ES-I3 (cell line): ENCODE measurements at regions not wholly inside any gene's neighbourhood (a gene's known extent, or its start where the extent isn't known, plus 50 kb on each side); places are given as distances from the start of the nearest gene placed in this dataset.

Experiments used
- H3K36me3 ChIP-seq: 2 replicates; pipeline ENCODE4 v1.6.1; 2013; ENCODE audit warnings: mild to moderate bottlenecking, low read length, control low read depth, moderate library complexity; ENCODE audit not compliant: insufficient read depth
- H3K4me1 ChIP-seq: 2 replicates; pipeline ENCODE4 v1.6.1; 2013; ENCODE audit warnings: mild to moderate bottlenecking, control low read depth, low read length; ENCODE audit not compliant: insufficient read depth
- H3K9ac ChIP-seq: 2 replicates; pipeline ENCODE4 v1.6.1; 2013; ENCODE audit warnings: low read depth, mild to moderate bottlenecking, low read length, moderate library complexity
- H3K9me3 ChIP-seq: 2 replicates; pipeline ENCODE4 v1.6.1; 2013; ENCODE audit warnings: mild to moderate bottlenecking, low read length, moderate library complexity; ENCODE audit not compliant: control insufficient read depth, insufficient read depth

DNA sequence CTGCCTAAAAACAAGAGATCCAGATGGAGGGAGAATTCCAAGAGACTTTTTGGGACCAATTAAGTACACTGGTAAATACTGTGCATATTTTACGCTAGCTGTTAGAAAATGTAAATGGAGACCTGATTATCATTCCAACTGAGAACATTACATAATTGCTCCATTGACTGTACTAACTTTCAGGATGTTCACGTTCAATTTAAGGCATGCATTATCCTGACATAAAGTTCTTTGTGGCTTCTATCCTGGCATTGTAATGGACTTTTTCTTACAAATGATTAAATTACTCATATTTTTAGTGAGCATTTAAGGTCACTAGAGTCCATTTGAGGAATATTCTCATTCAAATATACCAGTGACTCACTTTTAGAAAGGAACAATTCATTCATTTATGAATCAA is 883.3 kb upstream of the TMPRSS15 start:
- no peak overlapping the region for H3K9ac ChIP-seq
- no peaks in the 10 kb centered on the region for H3K9me3 ChIP-seq
- no peaks in the 10 kb centered on the region for H3K36me3 ChIP-seq
- H3K4me1 ChIP-seq: no peaks in the 10 kb centered on the region

DNA sequence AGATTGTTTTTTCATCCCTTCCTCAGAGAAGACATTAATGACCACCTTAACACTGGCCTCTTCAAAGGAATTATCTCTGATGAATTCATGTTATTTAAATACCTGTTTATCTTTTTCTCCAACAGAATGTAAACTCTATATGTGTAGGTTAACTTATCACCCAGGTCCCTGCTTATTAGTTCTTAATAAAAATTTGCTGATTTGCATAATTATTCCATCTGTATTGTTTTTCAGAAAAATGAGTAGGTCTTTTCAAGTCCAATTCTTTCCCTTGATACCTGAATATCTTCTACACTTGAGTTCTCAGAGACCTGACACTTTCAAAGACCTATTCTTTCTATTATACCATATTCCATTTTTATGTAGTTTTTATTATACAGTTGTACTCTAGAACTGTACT is 886.7 kb upstream of the TMPRSS15 start:
- Histone ChIP-seq H3K4me1 (no peaks in the 10 kb centered on the region), H3K9me3 (no peaks in the 10 kb centered on the region), H3K36me3 (no peaks in the 10 kb centered on the region), H3K9ac (no peak overlapping the region)

DNA sequence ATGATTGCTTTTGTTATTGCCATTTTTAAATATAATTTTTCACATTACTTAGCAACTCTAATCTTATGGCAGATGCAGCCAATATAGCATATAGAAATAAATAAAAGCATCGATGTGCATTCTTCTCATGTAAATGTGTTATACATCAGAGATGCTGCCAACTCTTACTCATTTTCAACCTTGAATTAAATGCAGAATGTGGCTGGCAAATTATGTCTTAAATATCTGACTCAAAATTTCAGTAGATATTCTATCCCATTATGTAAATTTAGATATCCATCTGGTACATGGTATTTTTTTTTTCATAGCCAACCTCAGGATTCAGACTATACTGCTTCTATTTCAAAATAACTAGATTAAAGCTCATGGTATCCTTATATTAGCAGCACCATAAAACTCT is 916.7 kb upstream of the TMPRSS15 start:
- no peak overlapping the region for H3K9ac ChIP-seq
- H3K36me3 ChIP-seq: no peaks in the 10 kb centered on the region
- H3K4me1 ChIP-seq: no peaks in the 10 kb centered on the region
- H3K9me3 ChIP-seq: 0 out of 2 replicates have a peak, but pooled peaks cover 5% of the 10 kb centered on the region

DNA sequence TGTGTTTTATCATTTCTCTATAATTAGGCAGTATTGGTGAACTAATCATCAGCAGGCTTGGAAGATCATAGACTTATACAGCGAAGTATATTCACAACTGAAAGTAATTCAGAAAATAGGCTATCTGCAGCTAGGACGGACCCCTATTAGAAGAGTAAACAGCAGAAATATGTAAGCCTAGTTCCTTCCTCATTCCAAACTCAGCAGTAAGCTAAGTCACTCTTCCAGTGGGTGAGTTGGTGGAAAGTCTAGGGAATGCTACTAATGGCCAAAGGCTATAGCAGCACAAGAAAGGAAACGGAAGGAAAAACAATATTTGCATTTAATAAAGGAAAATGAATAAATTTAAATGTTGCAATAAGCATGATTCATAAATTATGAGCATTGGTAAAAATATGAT is 918.1 kb upstream of the TMPRSS15 start:
- no peak overlapping the region for H3K9ac ChIP-seq
- H3K9me3 ChIP-seq: 0 out of 2 replicates have a peak, but pooled peaks cover 2% of the 10 kb centered on the region
- H3K4me1 ChIP-seq: no peaks in the 10 kb centered on the region
- H3K36me3 ChIP-seq: no peaks in the 10 kb centered on the region

DNA sequence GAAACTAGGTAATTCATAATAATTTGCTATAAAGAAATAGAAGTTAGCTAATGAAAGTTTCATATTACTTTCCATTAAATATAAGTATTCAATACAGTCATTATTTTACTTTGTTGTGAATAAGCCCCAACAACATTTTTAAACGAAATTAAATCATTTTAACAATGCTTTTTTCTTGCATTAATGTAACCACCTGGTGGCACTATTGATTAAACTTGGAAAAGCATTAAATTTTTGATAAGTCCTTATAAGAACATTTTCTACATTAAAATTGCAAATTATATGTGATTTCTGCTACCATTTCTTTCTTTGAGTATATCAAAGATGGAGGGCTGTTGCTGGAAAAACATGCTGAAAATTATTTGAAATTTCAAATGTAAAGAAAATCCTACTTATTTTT is 918.8 kb upstream of the TMPRSS15 start:
- no peak overlapping the region for H3K9ac ChIP-seq
- no peaks in the 10 kb centered on the region for H3K36me3 ChIP-seq
- no peaks in the 10 kb centered on the region for H3K9me3 ChIP-seq
- H3K4me1 ChIP-seq: no peaks in the 10 kb centered on the region

DNA sequence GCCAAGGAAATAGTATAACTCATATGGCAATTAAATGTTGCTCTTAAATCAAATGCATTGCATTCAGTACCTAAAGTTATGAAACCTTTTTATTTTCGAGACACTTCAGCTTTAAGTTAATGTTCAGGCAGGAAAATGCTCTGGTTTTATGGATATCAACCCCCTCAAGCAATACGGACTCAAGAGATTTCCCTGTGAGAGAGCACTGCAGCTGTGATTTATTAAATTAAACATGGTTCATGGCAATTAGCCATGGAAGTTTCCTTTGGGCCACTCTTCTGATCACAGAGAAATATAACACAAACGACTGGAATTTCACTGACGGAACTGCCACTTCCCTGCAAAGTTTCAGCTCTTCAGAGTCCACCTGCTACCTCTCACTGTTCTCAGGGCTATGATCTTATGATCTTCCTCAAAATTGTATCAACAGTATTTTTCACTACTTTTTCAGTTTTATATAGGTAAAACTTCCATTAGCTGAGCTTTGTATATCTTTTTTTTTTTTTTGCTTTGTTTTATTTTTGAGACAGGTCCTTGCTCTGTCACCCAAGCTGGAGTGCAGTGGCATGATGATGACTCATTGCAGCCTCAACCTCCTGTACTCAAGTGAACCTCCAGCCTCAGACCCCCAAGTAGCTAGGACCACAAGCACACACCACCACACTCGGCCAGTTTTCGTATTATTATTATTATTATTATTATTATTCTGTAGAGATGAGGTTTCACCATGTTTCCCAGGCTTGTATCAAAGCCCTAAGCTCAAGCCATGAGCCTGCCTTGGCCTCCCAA is 923.1 kb upstream of the TMPRSS15 start:
- Histone ChIP-seq H3K9ac (no peak overlapping the region), H3K36me3 (no peaks in the 10 kb centered on the region), H3K4me1 (no peaks in the 10 kb centered on the region), H3K9me3 (no peaks in the 10 kb centered on the region)

DNA sequence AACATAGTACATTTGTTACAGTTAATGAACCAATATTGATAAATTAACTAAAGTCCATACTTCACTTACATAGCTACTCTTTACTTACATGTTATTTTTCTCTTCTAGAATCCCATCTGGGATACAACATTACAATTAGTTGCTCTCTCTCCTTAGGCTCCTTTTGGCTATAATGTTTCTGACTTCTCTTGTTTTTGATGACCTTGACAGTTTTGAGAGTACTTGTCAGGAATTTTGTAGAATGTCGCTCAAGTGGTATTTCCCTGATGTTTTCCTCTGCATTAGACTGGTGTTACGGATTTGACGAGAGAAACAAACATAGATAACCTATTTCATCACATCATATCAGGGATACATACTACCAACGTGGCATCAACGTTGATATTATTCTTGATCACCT is 925.4 kb upstream of the TMPRSS15 start:
- no peak overlapping the region for H3K9ac ChIP-seq
- H3K4me1 ChIP-seq: no peaks in the 10 kb centered on the region
- no peaks in the 10 kb centered on the region for H3K36me3 ChIP-seq
- no peaks in the 10 kb centered on the region for H3K9me3 ChIP-seq

DNA sequence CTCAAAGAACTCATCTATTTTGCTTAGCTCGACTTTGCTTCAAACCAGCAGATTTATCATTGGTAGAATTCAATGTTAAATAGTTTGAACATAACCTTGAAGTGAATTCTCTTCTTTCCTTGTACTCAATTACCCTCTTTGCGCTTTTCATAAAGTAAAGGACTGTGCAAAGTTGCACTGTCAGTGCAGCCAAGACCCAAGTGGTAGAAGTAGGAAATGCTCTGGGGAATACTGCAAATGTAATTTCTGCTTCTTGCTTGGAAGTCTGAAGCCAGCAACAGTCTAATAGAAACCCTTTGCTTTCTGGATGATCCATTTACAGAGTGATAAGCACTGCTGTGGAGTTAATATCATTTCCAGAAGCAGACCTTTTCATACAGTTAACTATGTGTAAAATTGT is 936.7 kb upstream of the TMPRSS15 start:
- no peaks in the 10 kb centered on the region for H3K36me3 ChIP-seq
- no peaks in the 10 kb centered on the region for H3K4me1 ChIP-seq
- H3K9ac ChIP-seq: no peak overlapping the region
- H3K9me3 ChIP-seq: no peaks in the 10 kb centered on the region

DNA sequence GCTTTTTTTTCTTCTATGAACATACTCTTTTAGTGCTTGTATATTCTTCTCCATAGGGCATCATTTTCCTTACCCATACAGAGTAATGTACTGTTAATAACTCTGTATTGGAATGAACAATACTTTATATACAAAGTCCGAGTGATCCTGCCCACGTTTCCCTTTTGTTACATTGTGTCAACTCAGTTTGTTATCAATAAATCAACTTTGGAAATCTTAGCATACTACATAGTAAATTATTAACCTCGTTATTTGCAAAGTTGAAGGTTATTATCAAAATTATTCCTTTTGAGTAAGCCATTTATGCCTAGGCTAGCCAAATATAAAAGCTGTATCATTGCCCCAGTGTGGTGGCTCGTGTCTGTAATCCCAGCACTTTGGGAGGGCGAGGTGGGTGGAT is 937.4 kb upstream of the TMPRSS15 start:
- Histone ChIP-seq H3K9me3 (no peaks in the 10 kb centered on the region), H3K4me1 (no peaks in the 10 kb centered on the region), H3K36me3 (no peaks in the 10 kb centered on the region), H3K9ac (no peak overlapping the region)

DNA sequence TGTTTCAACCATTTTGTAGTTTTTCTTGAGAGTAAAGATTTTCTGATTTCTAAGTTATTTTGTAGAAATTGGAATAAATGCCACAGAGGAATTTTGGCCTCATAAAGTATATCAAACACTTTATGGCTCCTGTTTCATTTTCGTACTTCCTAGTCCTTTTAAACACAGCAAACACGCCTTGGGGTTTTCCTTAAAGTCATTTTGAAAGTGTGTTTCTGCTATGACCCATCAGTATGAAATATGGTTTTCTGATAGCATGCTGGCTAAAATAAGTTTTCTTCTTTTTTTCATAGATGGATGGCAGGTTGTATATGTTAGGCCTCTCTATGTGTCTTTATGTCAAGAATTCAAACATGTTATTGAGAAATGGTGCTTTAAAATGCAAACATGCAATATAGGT is 940.1 kb upstream of the TMPRSS15 start:
- Histone ChIP-seq H3K4me1 (no peaks in the 10 kb centered on the region), H3K36me3 (no peaks in the 10 kb centered on the region), H3K9ac (no peak overlapping the region), H3K9me3 (no peaks in the 10 kb centered on the region)

DNA sequence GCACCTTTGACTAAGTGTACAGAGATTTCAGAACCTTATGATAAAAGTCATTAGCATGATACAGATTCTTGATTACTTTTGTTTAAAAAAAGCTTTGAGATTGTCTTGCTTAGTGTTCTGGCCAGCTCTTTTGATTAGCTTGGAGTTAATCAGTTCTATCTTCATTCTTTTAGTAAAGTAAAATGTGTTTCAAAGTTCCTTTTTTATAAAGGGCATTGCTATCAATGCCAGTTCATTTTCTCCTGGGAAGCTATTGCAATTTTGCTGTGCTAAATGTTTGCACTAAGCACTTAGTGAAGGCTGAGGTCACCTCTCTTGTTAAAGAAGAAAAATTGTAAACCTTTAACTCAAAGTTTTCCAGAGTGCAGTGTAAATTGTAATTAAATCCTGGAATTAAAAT is 946.7 kb upstream of the TMPRSS15 start:
- Histone ChIP-seq H3K9me3 (no peaks in the 10 kb centered on the region), H3K36me3 (no peaks in the 10 kb centered on the region), H3K9ac (no peak overlapping the region), H3K4me1 (no peaks in the 10 kb centered on the region)

DNA sequence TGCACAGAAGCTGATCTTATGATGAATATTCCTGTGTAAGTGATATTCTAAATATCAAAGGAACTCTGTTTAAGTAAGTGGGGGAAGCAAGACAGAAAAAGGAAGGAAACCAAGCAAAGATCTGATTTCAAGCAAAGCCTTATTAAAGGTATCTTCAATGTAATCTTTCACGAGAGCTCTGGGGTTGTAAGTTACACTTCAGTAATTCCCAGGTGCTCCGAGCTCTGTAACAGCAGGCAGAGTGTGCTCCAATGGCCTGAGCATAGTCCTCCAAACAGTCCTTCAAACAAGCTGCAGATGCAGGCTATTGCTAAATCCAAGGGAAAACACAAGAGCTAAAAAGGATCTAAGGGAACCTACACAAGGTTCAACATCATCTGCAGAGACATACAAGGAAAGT is 949.7 kb upstream of the TMPRSS15 start:
- no peak overlapping the region for H3K9ac ChIP-seq
- H3K36me3 ChIP-seq: no peaks in the 10 kb centered on the region
- H3K9me3 ChIP-seq: no peaks in the 10 kb centered on the region
- H3K4me1 ChIP-seq: no peaks in the 10 kb centered on the region

DNA sequence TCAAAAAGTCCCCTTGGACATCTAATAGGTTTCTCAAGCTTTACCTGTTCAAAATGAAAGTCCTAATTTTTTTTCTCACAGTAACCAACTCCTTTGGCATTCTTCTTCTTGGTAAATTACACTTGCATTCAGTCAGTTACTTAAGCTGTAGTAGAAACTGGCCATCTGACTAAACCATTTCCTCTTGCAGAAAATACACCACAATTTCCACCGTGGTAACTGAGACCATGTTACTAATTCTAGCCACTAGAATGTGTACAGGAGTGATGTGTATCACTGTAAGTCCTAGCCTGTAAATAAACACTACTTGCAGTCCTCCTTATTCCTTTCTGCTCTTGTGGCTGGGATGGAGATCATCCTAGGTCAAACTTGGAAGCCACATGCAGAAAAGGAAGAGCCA is 965.4 kb upstream of the TMPRSS15 start:
- no peak overlapping the region for H3K9ac ChIP-seq
- H3K4me1 ChIP-seq: no peaks in the 10 kb centered on the region
- H3K9me3 ChIP-seq: no peaks in the 10 kb centered on the region
- H3K36me3 ChIP-seq: no peaks in the 10 kb centered on the region

DNA sequence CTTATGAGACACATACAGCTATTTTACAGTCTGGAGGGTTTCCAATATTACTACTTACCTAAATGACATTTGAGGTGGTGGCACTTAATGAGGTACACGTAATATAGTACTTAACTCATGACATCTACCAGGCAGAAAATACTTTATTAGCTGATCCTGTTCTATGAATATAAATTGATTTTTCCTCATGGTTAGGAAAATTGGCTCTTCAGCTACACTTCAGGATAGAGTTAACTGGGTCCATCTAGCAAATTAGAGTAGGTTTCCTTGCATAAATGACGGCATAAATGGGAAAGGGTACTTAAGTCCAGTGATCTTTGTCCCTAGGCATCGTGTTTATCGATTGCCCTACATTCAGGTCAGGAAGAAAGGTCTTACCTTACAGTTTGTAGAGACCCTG is 988.8 kb upstream of the TMPRSS15 start:
- Histone ChIP-seq H3K4me1 (no peaks in the 10 kb centered on the region), H3K9ac (no peak overlapping the region), H3K36me3 (no peaks in the 10 kb centered on the region), H3K9me3 (no peaks in the 10 kb centered on the region)

DNA sequence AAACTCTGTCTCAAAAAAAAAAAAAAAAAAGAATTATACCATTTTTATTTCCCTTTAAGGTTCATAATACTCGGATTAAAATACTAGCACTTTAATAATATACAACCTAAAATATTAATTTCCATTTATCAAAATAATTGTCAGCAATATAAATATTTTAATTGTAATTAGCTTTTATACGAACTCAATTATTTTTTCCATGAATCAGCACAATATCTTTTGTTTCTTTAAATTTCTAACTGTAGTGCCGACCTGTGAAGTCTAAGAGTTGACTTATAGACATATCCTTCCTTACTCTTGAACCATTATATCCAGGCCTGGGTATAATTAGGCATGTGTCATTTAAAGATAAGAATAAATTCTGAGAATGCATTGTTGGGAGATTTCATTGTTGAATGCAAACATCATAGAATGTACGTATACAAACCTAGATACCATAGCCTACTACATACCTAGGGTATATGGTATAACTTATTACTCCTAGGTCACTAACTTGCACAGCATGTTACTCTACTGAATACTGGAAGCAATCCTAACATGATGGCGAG is 996.7 kb upstream of the TMPRSS15 start:
- H3K9me3 ChIP-seq: no peaks in the 10 kb centered on the region
- no peaks in the 10 kb centered on the region for H3K4me1 ChIP-seq
- H3K36me3 ChIP-seq: no peaks in the 10 kb centered on the region

More for the DNA sequence above, 996.7 kb upstream of the TMPRSS15 start:
- H3K9ac ChIP-seq: no peak overlapping the region
